ENCODE measurements at regions not wholly inside any gene's neighbourhood (a gene's known extent, or its start where the extent isn't known, plus 50 kb on each side); places are given as distances from the start of the nearest gene placed in this dataset.
"Not testable (repeated sequence)": the region's sequence is repeated elsewhere in the genome, so short reads cannot be mapped to it uniquely, and the experiment has no call there.

DNA sequence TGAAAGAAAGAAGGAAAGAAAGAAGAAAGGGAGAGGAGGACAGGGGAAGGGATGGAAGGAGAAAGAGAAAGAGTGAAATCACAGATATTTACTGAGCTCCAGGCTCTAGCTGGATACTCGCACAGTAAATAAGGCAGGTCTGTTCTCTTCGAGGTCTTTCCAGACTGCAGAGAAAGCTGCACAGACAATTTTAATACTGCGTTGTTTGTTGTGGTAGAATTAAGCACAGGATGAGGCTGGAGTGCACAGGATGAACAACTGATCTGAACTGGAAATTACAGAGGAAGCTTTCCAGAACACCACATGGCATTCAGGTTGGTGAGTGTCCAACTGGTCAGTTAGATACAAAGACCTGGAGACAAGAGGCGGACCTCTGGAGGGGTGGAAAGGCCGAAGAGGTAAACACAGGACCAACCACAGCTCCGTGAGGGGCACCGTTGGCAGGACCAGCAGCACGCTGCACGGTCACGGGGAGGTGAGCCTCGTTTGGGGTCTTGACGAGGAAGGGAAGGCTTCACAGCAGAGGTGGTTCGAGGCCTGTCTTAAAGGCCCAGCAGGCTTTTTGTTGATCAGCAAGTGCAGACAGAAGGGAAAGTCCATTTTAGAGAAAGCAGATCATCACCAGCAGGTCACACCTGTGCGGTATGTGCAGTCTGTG is 121.7 kb downstream of the ATP6V0E2 start:
- not testable (repeated sequence) for DNase-seq (ENCODE audit: low read depth in 2 of 2)

DNA sequence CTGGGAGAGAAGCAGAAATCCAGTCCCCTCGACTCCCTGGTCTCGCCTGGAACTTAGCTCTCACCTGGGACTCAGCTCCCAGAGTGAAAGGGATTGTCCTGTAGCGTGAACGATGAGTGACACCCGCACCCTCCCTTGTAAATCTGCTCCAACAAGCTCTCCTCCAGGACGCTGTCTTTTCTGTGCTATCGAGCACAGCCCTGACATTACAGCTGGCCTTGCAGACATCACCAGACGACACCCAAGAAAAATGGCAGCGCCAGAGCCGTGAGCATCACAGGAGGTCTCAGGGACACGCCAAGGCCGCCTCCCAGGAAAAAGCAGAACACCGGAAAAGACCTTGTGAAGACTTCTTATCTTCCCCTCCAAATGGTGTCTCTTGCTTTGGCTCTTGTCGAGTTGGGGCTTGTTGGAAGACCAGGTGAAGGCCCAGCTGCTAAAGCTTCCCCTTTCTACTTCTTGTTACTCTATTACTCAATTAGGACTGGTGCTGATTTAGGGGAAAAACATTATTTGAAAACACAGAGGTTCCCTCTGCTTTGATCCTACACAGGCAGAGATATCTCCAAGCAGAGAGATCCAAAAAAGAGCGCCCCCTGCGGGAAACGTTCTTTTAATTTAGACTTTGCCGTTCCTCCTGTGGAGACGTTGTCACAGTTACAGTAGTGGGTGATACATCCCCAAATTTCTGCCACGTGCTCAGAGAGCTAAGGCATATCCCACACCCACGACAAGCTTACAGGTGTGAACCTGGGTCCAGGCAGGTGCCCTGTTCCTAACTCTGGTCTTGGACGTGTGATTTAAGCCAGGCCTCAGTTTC is 127.2 kb downstream of the ATP6V0E2 start:
- not testable (repeated sequence) for DNase-seq (ENCODE audit: low read depth in 2 of 2)

DNA sequence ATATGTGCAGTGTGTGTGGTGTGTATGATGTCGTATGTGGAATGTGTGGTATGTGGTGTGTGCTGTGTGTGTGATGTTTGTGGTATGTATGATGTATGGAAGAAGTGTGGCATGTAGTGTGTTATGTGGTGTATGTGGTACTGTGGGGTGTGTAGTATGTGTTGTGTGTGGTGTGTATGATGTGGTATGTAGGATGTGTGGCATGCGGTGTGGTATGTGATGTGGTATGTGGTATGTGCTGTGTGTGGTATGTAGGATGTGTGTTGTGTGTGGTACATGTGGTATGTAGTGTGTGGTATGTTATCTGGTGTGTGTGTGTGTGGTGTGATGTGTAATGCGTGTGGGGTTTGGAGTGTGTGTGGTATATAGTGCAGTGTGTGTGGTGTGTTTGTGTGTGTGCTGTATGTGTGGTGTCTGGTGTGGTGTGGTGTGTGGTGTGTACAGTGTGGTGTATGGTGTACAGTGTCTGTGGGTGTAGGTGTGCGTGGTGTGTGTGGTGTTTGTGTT is 129.6 kb downstream of the ATP6V0E2 start:
- DNase-seq (ENCODE audit: low read depth in 2 of 2): no peak

DNA sequence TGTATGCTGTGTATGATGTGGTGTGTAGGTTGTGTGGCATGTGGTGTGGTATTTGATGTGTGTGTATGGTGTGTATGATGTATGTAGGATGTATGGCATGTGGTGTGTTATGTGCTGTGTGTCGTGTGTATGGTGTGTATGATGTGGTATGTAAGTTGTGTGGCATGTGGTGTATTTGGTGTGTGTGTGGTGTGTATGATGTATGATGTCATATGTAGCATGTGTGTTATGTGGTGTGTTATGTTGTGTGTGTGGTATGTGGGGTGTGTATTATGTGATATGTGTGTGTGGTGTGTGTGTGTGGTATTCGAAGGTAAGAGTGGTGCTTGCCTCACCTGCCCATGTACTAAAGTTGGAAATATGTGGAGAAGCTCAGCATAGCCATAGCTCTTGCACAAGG is 130.2 kb downstream of the ATP6V0E2 start:
- DNase-seq (ENCODE audit: low read depth in 2 of 2): not testable (repeated sequence)

DNA sequence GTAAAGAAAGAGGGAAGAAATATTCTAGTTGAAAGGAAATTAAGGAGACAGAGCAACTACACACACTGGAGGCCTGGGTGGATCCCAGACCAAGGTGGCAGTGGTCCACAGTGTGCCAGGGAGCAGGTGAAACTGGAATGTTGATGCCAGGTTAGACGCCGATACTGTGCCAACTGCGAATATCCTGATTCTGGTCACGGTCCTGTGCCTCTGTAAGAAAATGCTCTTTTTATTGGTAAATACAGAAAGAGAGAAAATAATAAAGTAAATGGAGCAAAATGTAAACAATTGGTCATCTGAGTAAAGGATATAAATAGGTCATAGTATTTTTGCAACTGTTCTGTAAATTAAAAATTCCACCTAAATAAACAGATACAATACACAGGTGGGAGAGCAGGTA is 131.1 kb downstream of the ATP6V0E2 start:
- not testable (repeated sequence) for DNase-seq (ENCODE audit: low read depth in 2 of 2)

DNA sequence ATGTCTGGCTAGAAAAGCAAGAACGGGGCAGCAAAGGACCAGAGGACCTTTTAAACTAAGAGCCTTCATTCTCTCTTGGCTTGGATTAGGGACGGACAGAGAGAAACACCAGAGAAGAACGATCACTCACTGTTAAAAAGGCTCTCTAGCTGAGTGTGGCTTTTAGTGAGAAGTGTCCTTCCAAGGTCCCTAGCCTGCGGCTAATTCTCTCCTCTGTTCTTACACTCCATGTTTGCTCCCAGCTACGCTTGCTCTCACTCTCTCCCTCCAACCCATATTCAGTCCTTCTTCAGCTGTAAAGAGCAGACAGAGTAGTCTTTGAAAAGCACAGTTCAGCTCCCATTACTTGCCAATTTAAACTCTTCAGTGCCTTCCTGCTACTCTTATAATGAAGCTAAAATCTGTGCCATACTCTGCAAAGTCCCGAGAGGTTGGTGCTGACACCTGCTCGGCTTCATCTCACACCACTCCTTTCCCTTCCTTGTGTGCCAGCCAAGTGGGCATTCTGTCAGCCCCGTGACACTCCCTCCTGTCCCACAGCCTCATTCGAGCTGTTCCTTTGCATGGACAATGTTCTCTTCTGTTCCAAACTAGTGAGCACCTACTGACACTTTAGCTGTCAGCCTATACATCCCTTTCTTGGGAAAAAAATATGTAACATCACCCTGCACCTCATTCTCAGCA is 136.0 kb downstream of the ATP6V0E2 start:
- DNase-seq (ENCODE audit: low read depth in 2 of 2): not testable (repeated sequence)

DNA sequence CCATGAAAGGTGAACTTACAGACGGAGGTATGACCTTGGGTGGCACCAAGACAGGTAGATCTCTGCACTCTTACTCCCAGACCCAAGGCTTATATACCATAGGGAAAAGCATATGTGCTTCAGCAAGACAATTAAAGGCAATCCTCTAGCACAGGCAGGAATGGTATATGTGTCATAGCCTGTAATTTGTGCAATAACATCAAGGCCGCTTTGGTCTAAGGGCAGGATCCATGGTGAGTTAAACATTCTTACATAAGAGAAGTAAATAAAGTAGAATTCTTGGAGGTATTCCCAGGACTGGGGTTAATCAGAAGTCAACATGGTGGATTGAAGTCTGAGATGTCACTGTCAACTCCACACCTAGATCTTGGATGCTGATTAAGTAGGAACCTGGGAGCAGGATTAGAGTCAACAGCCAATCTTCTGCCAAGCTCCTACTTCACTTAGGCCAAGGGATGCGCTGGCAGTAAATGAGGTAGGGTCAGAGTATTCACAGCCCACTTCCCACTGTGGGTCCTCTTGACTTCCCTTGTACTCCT is 143.0 kb downstream of the ATP6V0E2 start:
- DNase-seq (ENCODE audit: low read depth in 2 of 2): not testable (repeated sequence)

DNA sequence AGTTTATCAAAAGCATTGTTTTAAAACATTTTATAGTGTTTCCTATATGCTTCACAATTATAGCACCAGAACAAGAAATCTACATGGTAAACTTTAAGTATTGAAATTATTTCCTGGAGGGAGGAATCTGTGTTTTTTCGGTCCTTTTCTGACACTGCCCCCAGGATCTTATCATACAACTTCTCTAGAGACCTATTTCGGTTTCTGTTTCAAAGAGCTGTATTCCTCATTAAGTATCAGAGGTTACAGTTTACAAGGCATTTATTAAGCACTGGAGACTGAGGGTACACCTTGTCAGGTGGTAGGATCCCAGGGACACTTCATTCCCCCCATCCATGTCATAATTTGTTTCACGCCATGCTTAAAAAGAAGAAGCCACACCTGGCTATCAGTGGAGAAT is 146.4 kb downstream of the ATP6V0E2 start:
- DNase-seq (ENCODE audit: low read depth in 2 of 2): not testable (repeated sequence)

DNA sequence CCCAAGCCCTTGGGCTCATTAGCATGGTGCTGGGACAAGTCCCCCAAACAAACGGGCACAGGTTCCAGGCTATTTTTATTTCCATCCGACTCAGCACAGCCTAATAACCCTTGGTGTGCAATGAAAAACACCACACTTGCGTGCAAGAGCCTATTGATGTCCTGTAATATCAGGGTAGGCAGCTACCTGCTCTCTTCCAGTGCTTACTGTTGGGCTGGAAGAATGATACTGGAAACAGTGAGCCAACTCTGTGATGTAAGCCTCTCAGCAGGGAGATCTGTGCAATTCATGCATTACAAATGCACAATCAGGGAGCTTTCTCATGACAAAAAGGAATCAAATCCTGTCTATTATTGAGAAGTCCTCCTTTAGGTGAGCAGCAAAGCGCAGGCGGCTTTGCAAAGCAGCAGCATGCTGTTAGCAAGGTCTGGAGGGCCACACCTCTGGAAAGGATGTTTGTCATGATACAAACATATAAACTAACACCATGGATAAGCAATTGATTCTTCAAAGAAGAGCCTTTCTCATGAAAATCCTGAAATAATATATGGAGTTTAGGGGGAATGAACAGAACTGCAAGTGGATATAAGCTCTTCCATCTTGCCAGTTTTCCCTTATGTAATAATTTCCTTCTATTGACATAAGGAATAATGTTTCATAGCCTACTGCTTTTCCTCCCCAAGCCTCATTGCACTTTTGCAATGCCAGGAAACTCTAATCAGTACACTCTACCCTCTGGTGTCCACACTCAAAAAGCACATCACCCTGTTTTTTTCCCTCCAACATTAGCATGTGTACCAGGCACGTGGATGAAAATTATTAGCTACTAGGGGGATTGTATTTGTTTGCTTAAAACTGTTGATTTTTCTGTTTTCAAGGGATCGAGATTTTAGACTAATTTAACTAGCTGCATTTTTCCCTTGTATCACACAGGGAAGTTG is 151.1 kb downstream of the ATP6V0E2 start:
- not testable (repeated sequence) for DNase-seq (ENCODE audit: low read depth in 2 of 2)

DNA sequence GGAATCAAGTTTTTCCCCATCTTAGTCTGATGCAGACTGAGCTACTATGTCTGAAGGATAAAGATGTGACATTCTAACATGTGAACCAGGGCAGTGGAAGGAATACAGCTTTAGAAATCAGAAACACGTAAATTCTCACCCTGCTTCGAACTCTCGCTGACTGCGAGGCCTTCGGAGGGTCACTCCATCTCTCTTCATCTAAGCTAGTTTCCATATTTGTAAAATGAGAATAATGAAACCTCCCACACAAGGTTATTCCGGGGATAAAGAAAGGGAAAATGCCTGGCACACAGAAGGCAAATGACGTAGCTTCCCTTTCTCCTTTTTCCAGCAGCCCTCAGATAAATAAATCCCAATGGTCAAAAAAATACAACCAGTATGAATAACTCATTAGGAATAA is 152.0 kb downstream of the ATP6V0E2 start:
- not testable (repeated sequence) for DNase-seq (ENCODE audit: low read depth in 2 of 2)

DNA sequence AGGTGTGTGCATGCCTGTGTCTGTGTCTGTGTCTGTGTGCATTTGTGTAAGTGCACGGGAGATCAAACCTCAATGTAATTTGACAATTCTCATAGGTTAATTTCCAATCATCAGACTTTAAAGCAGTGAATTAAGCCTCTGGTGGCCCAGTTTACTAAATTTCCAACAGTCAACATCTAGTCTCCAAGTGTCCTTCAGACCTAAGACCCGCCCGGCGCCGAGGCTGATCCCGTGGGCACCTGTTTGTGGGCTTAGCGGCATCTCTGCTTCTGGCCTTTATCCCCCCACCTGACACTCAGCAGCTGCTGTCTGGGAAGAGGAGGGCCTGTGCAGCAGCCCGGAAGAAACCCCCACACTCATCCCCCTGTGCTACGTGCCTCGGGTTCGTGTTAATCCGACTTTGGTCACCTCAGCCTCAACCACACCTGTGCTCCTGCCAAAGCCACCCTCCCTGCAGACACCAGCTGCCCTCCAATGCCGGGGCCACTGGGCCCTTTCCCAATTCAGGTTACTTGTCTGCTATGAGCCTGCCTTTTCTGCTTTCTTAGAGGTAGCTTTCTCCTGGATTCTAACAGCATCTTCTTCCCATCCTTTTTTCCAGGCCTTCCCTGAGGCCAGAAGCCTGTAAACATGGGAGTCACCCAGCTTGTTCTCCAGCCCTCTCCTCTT is 154.7 kb downstream of the ATP6V0E2 start:
- not testable (repeated sequence) for DNase-seq (ENCODE audit: low read depth in 2 of 2)

DNA sequence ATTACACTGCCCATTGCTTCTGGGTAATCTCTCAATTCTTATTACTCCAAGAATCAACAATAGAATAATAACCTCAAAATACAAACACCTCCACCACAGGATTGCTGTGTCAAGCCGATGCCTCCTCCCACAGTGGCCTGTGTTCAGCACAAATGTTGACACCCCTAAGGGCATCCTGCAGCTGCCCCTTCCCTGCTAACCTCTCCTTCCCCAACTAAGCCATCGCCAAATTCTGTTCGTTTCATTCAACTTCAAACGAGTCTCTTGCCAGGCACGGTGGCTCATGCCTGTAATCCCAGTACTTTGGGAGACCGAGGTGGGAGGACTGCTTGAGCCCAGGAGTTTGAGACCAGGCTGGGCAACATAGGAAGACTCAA is 155.2 kb downstream of the ATP6V0E2 start:
- not testable (repeated sequence) for DNase-seq (ENCODE audit: low read depth in 2 of 2)

DNA sequence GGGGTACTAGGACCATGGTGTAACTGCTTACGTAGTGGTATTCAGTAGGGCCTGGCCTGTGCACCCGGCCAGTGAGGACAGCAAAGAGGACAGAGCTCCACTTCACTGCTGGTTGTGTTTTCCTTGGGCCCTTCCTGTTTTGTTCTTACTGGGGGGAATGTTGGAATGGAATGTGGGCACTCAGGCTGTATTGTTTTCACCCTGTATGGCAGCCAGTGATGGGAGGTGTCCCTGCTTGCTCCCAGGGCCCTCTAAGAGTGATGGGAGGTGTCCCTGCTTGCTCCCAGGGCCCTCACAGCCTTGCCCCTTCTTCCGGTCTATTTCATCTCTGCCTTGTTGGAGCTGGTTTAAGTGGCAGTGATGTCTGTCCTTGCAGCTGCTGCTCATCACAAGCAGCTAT is 158.0 kb downstream of the ATP6V0E2 start:
- DNase-seq (ENCODE audit: low read depth in 2 of 2): not testable (repeated sequence)

DNA sequence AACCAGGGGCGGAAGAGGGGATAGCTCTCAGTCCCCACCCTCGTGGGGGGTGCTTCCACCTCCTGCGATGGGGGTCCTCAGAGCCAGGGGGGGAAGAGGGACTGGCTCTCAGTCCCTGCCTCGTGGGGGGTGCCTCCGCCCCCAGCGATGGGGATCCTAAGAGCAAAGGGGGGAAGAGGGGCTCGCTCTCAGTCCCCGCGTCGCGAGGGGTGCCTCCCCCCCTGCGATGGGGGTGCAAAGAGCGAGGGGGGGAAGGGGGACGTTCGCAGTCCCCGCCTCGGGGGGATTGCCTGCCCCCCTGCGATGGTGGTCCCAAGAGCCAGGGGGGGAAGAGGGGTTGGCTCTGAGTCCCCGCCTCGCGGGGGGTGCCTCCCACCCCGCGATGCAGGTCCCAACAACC is 159.9 kb downstream of the ATP6V0E2 start:
- DNase-seq (ENCODE audit: low read depth in 2 of 2): not testable (repeated sequence)

DNA sequence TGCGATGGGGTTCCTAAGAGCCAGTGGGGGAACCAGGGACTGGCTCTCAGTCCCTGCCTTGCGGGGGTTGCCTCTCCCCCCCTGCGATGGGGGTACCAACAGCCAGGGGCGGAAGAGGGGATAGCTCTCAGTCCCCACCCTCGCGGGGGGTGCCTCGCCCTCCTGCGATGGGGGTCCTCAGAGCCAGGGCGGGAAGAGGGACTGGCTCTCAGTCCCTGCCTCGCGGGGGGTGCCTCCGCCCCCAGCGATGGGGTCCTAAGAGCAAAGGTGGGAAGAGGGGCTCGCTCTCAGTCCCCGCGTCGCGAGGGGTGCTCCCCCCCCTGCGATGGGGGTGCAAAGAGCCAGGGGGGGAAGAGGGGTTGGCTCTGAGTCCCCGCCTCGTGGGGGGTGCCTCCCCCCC is 162.0 kb downstream of the ATP6V0E2 start:
- DNase-seq (ENCODE audit: low read depth in 2 of 2): not testable (repeated sequence)

DNA sequence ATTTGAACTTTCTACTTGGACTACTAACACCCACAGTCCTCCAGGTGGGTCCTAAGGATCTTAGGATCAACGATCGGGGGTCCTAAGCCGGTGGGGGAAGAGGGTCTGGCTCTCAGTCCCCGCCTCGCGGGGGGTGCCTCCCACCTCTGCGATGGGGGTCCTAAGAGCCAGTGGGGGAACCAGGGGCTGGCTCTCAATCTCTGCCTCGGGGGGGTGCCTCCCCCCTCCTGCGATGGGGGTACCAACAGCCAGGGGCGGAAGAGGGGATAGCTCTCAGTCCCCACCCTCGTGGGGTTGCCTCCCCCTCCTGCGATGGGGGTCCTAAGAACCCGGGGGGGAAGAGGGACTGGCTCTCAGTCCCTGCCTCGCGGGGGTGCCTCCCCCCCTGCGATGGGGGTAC is 165.3 kb downstream of the ATP6V0E2 start:
- DNase-seq (ENCODE audit: low read depth in 2 of 2): not testable (repeated sequence)

DNA sequence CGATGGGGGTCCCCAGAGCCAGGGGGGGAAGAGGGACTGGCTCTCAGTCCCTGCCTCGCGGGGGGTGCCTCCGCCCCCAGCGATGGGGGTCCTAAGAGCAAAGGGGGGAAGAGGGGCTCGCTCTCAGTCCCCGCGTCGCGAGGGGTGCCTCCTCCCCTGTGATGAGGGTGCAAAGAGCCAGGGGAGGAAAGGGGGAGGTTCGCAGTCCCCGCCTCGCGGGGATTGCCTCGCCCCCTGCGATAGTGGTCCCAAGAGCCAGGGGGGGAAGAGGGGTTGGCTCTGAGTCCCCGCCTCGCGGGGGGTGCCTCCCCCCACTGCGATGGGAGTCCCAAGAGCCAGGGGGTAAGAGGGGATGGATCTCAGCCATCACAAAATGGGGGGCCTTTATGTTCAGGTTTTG is 168.5 kb downstream of the ATP6V0E2 start:
- not testable (repeated sequence) for DNase-seq (ENCODE audit: low read depth in 2 of 2)

DNA sequence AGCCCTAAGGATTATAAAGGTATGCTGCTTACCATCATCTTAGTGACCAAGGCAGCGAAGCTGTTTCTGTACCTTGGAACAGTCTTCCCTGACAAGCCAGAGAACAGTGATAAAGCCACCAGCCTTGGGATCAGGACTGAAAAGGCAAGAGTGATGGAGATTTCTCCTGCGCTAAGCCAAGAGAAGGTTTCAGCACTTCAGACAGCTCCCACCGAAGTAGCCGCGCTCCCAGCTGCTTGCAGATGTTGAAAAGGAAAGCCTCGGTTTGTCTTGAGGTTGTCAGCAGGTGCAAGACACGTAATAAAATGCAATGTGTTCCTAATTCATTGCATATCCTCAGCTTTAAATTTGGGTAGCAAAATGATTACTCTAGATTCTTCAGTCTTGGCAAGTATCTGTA is 171.0 kb downstream of the ATP6V0E2 start:
- not testable (repeated sequence) for DNase-seq (ENCODE audit: low read depth in 2 of 2)

DNA sequence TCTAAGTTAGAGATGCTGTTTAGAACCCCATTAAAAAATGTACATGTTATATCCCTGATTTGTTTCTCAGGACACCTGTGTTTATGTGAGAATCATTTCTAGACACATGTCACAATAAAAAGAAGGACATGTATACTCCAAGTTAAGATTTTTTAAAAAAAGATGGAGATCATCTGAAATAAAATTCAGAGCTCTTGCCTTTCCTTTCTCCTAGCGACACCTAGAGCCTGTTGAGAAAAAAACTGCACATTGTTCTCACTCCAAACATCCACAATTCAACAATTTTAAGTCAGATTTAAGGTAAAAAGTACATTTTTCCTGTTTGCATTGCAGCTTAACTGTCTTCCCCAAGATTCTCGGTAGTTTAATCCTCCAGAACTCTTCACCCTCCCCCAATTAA is 171.8 kb downstream of the ATP6V0E2 start:
- DNase-seq (ENCODE audit: low read depth in 2 of 2): not testable (repeated sequence)
